ENCODE measurements at regions not wholly inside any gene's neighbourhood (a gene's known extent, or its start where the extent isn't known, plus 50 kb on each side); places are given as distances from the start of the nearest gene placed in this dataset.

DNA sequence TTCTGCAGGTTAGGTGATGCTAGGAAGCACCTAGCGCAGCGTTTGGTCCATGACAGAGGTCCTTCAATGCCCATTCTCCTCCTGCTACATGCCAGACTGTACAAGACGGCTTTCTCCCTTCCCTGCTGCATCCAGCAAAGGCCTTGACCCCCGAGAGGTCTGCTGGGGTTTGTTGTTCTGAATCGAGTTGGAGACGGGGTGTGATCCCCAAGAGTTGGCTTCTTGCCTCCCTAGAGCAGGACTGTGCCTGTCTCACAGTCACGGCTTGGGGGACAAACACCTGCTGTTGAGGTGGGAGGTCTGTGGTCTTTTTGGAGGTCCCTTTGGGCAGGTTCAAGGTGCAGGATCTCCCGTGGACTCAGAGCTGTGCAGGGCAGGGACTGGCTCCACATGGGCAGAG lies 352.3 kb upstream of the B3GAT1 start:
- Mint-ChIP-seq H3K9me3 (peaks cover 6 to 30% (median 12%) of the 10 kb centered on the region in 7 donors), H3K27ac (no peak overlapping the region), H3K4me3 (no peak overlapping the region), H3K4me1 (no peaks in the 10 kb centered on the region), H3K36me3 (peaks cover 0 to 7% of the 10 kb centered on the region in 2 donors), H3K27me3 (peaks cover 0 to 31% (median 5%) of the 10 kb centered on the region in 3 donors)
- no peak for DNase-seq
- no peak for ATAC-seq (ENCODE audit: low read depth in 2 of 2)

- no peak for ATAC-seq (ENCODE audit: low read depth in 2 of 2)
- peaks cover 0 to 19% (median 7%) of the 10 kb centered on the region in 7 donors for H3K9me3 Mint-ChIP-seq
- peaks cover 0 to 3% (median 0%) of the 10 kb centered on the region in 3 donors for H3K4me1 Mint-ChIP-seq
- no peak overlapping the region for H3K27ac Mint-ChIP-seq
- peaks cover 0 to 31% (median 5%) of the 10 kb centered on the region in 3 donors for H3K27me3 Mint-ChIP-seq
- DNase-seq = no peak
- no peak overlapping the region for H3K4me3 Mint-ChIP-seq
- H3K36me3 Mint-ChIP-seq = peaks cover 0 to 7% of the 10 kb centered on the region in 2 donors
These were observed 351.0 kb upstream of the B3GAT1 start for GRCh38 chr11:134763030-134763388.

GRCh38 chr11:134762248-134763029 lies 350.4 kb upstream of the B3GAT1 start:
- Mint-ChIP-seq H3K36me3 (peaks cover 0 to 7% of the 10 kb centered on the region in 2 donors), H3K27ac (no peak overlapping the region), H3K9me3 (peaks cover 0 to 14% (median 7%) of the 10 kb centered on the region in 7 donors), H3K4me1 (peaks cover 0 to 3% (median 0%) of the 10 kb centered on the region in 3 donors), H3K27me3 (peaks cover 0 to 31% (median 5%) of the 10 kb centered on the region in 3 donors), H3K4me3 (no peak overlapping the region)
- DNase-seq (no peak), ATAC-seq (ENCODE audit: low read depth in 2 of 2) (no peak)

DNA sequence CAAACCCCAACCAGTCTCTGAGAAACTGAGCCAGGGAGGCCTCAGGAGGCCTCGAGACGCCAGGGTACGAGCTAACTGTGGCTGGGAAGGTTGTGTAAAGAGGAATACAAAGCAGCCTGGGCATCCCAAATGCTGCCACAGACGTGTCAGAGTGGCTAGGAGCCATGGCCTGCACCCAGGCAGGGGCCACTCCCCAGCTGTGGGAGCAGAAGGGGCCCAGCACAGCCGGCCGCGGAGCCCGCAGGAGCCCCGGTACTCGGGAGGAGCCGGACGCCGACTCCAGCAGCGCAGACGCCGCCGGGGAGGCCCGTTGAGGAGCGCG lies 349.8 kb upstream of the B3GAT1 start:
- Mint-ChIP-seq H3K4me3 (no peak overlapping the region), H3K27me3 (peaks cover 0 to 31% (median 5%) of the 10 kb centered on the region in 3 donors), H3K36me3 (peaks cover 0 to 3% of the 10 kb centered on the region in 2 donors), H3K27ac (no peak overlapping the region), H3K9me3 (peaks cover 0 to 11% (median 4%) of the 10 kb centered on the region in 7 donors), H3K4me1 (peaks cover 0 to 3% (median 0%) of the 10 kb centered on the region in 3 donors)
- no peak for ATAC-seq (ENCODE audit: low read depth in 2 of 2)
- no peak for DNase-seq

DNA sequence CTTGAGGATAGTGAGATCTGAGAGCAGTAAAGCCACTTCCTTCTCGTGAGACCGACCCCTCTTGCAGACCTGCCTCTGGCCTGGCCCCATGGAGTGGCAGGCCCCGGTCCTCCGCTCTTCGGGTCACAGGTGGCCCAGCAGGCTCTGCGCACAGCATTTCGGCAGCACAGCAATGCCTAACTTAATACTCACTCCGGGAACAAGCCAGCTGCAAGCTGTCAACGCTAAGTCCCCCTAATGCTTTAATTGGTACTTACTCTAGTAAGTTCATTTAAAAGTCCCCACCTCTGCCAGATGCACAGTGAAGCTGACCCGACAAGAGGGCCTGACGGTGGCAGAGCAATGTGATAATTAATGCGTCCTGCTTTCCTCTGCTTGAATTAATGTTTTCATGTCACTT lies 349.3 kb upstream of the B3GAT1 start:
- H3K4me3 Mint-ChIP-seq = no peak overlapping the region
- DNase-seq (no peak), ATAC-seq (ENCODE audit: low read depth in 2 of 2) (no peak)
- peaks cover 0 to 31% (median 5%) of the 10 kb centered on the region in 3 donors for H3K27me3 Mint-ChIP-seq
- H3K4me1 Mint-ChIP-seq = peaks cover 0 to 3% (median 0%) of the 10 kb centered on the region in 3 donors
- no peaks in the 10 kb centered on the region for H3K36me3 Mint-ChIP-seq
- H3K27ac Mint-ChIP-seq = no peak overlapping the region
- H3K9me3 Mint-ChIP-seq = peaks cover 0 to 9% (median 3%) of the 10 kb centered on the region in 7 donors

- ATAC-seq (ENCODE audit: low read depth in 2 of 2) (no peak), DNase-seq (no peak)
- Mint-ChIP-seq H3K9me3 (peaks cover 0 to 9% (median 2%) of the 10 kb centered on the region in 7 donors), H3K36me3 (no peaks in the 10 kb centered on the region), H3K27me3 (peaks cover 0 to 29% (median 5%) of the 10 kb centered on the region in 3 donors), H3K4me3 (no peak overlapping the region), H3K27ac (no peak overlapping the region), H3K4me1 (peaks cover 0 to 3% (median 0%) of the 10 kb centered on the region in 3 donors)
These were observed 348.9 kb upstream of the B3GAT1 start for GRCh38 chr11:134760957-134761356.

- H3K4me3 Mint-ChIP-seq = no peak overlapping the region
- H3K27me3 Mint-ChIP-seq = peaks cover 0 to 26% (median 5%) of the 10 kb centered on the region in 3 donors
- H3K27ac Mint-ChIP-seq = no peak overlapping the region
- no peaks in the 10 kb centered on the region for H3K36me3 Mint-ChIP-seq
- ATAC-seq (ENCODE audit: low read depth in 2 of 2) (no peak), DNase-seq (no peak)
- H3K4me1 Mint-ChIP-seq = peaks cover 0 to 3% (median 0%) of the 10 kb centered on the region in 3 donors
- peaks cover 0 to 10% (median 0%) of the 10 kb centered on the region in 7 donors for H3K9me3 Mint-ChIP-seq
These were observed 348.3 kb upstream of the B3GAT1 start for GRCh38 chr11:134760299-134760698.

DNA sequence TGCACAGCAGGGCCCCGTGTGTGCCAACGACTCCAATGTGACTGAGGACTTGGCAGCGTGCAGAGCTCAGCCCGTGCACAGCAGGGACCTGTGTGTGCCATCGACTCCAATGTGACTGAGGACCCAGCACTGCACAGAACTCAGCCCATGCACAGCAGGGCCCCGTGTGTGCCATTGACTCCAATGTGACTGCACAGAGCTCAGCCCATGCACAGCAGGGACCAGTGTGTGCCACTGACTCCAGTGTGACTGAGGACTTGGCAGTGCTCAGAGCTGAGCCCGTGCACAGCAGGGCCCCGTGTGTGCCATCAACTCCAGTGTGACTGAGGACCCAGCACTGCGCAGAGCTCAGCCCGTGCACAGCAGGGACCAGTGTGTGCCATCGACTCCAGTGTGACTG lies 347.8 kb upstream of the B3GAT1 start:
- H3K4me3 Mint-ChIP-seq = no peak overlapping the region
- peaks cover 0 to 11% (median 0%) of the 10 kb centered on the region in 7 donors for H3K9me3 Mint-ChIP-seq
- ATAC-seq (ENCODE audit: low read depth in 2 of 2) (no peak), DNase-seq (no peak)
- no peak overlapping the region for H3K27ac Mint-ChIP-seq
- peaks cover 0 to 24% (median 5%) of the 10 kb centered on the region in 3 donors for H3K27me3 Mint-ChIP-seq
- no peaks in the 10 kb centered on the region for H3K36me3 Mint-ChIP-seq
- H3K4me1 Mint-ChIP-seq = peaks cover 0 to 3% (median 0%) of the 10 kb centered on the region in 3 donors

GRCh38 chr11:134759274-134759673 lies 347.2 kb upstream of the B3GAT1 start:
- no peak for DNase-seq
- peaks cover 0 to 3% (median 0%) of the 10 kb centered on the region in 3 donors for H3K4me1 Mint-ChIP-seq
- no peak overlapping the region for H3K27ac Mint-ChIP-seq
- peaks cover 0 to 18% (median 5%) of the 10 kb centered on the region in 3 donors for H3K27me3 Mint-ChIP-seq
- peaks cover 0 to 9% (median 0%) of the 10 kb centered on the region in 7 donors for H3K9me3 Mint-ChIP-seq
- no peak overlapping the region for H3K4me3 Mint-ChIP-seq
- H3K36me3 Mint-ChIP-seq = no peaks in the 10 kb centered on the region
- no peak for ATAC-seq (ENCODE audit: low read depth in 2 of 2)

DNA sequence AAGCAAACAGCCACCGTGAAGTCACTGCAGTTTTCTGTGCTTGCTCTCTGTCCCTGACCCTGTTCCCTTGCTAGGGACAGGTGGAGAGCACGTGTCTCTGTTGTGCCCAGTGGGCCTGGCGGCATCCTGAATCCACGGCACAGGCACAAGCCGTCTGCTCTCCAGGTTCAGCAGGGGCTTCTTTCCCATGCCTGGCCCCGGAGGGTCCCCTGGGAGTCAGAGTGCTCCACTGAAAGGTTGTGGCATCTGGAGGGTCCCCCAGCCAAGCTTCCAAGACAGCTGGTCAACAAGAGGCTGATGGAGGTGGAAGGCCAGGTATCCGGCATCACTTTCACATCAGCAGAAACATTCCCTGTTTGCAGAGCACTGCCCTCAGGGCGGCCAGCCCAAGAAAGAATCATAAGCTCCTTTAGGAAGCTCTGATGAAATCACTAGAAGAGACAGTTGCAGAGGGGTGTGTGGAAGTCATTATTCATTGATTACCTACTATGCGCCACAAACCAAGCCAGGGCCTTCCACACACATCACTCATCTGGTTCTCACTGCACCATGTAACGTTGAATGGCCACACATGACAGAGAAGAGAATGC lies 346.4 kb upstream of the B3GAT1 start:
- H3K36me3 Mint-ChIP-seq = no peaks in the 10 kb centered on the region
- H3K9me3 Mint-ChIP-seq = peaks cover 0 to 8% (median 0%) of the 10 kb centered on the region in 7 donors
- ATAC-seq (ENCODE audit: low read depth in 2 of 2) (no peak), DNase-seq (no peak)
- H3K27me3 Mint-ChIP-seq = peaks cover 0 to 10% (median 0%) of the 10 kb centered on the region in 3 donors
- no peak overlapping the region for H3K27ac Mint-ChIP-seq
- H3K4me1 Mint-ChIP-seq = peaks cover 0 to 3% (median 1%) of the 10 kb centered on the region in 3 donors
- H3K4me3 Mint-ChIP-seq = no peak overlapping the region

DNA sequence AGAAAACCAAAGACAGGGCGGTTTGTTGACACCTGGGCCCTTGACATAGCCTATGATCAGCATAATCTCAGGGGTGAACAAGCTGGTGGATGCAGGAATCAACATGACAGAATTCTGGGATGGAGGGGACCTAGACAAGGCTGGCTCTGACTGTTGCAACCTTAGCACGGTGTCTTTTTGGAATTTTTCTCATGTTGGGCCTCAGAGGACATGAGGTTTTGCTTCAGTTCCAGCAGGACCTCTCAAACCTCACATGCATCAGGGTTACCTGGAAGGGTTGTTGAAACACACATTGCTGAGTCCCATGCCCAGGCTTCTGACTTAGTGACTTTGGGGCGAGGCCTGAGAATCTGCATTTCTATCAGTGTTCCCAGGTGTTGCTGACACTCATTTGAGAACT lies 345.6 kb upstream of the B3GAT1 start:
- peaks cover 0 to 6% (median 0%) of the 10 kb centered on the region in 3 donors for H3K27me3 Mint-ChIP-seq
- no peak overlapping the region for H3K4me3 Mint-ChIP-seq
- DNase-seq = no peak
- H3K9me3 Mint-ChIP-seq = peaks cover 0 to 5% (median 0%) of the 10 kb centered on the region in 7 donors
- peaks cover 0 to 3% (median 1%) of the 10 kb centered on the region in 3 donors for H3K4me1 Mint-ChIP-seq
- H3K27ac Mint-ChIP-seq = no peak overlapping the region
- H3K36me3 Mint-ChIP-seq = no peaks in the 10 kb centered on the region
- no peak for ATAC-seq (ENCODE audit: low read depth in 2 of 2)

DNA sequence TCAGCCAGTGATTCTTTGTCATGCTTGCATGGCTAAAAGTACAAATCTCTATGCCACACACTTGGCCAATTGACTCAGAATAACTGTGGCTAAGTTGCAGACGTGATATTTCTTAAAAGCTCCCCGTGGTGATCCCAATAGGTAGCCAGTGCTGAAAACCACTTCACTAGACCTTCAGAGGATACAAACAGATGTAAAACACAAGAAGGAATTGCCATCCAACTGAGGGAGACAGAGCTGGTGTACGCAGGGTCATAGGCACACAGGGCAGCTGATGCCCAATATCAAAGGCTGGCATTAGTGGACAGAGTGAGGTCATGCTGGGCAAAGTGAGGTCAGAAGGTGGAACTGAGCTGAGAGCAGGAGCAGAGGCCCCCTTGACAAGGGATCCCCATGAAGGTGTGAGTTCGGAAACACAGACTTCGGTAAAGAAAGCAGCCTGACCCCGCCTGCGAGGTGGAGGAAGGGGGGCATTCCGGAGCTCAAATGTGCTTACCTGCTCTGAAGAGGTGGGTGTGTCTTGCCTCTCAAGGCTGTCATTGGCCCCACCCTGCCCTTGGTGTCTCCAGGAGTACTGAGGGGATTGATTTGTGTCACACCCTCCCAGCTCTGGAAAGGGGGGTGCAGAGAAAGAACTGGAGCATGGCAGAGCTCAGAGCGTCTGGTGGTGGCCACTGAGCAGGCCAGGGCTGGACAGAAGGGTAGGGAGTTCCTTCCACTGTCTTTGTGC lies 344.9 kb upstream of the B3GAT1 start:
- ATAC-seq (ENCODE audit: low read depth in 2 of 2) = no peak
- Mint-ChIP-seq H3K9me3 (peaks cover 0 to 5% (median 0%) of the 10 kb centered on the region in 7 donors), H3K4me1 (peaks cover 0 to 3% (median 1%) of the 10 kb centered on the region in 3 donors), H3K27ac (peak overlapping the region in 1 of 6 donors; percentile 71), H3K4me3 (no peak overlapping the region), H3K36me3 (no peaks in the 10 kb centered on the region), H3K27me3 (peaks cover 0 to 6% (median 0%) of the 10 kb centered on the region in 3 donors)
- DNase-seq = no peak

- ATAC-seq (ENCODE audit: low read depth in 2 of 2) = no peak
- peaks cover 0 to 5% (median 0%) of the 10 kb centered on the region in 7 donors for H3K9me3 Mint-ChIP-seq
- peaks cover 0 to 6% (median 0%) of the 10 kb centered on the region in 3 donors for H3K27me3 Mint-ChIP-seq
- no peak overlapping the region for H3K4me3 Mint-ChIP-seq
- H3K27ac Mint-ChIP-seq = no peak overlapping the region
- DNase-seq = no peak
- H3K4me1 Mint-ChIP-seq = peaks cover 0 to 3% (median 1%) of the 10 kb centered on the region in 3 donors
- H3K36me3 Mint-ChIP-seq = no peaks in the 10 kb centered on the region
These were observed 343.5 kb upstream of the B3GAT1 start for GRCh38 chr11:134755535-134755934.
